H9 (cell line): ENCODE measurements at regions not wholly inside any gene's neighbourhood (a gene's known extent, or its start where the extent isn't known, plus 50 kb on each side); places are given as distances from the start of the nearest gene placed in this dataset.

Source experiments
- DNase-seq: peaks from one replicate; pipeline ENCODE4 v3.0.0-alpha.2; 2017
- H2AFZ ChIP-seq: one replicate; pipeline ENCODE4 v1.6.1; 2013; ENCODE audit warnings: mild to moderate bottlenecking, low read length, control low read depth, moderate library complexity
- H2AK5ac ChIP-seq: 2 replicates; pipeline ENCODE4 v1.6.1; 2013; ENCODE audit warnings: low read length, control low read depth, mixed read lengths; ENCODE audit not compliant: insufficient read length
- H2BK120ac ChIP-seq: one replicate; pipeline ENCODE4 v1.6.1; 2013; ENCODE audit warnings: low read depth, mild to moderate bottlenecking, low read length, control low read depth, inconsistent platforms; ENCODE audit not compliant: poor library complexity, severe bottlenecking
- H2BK12ac ChIP-seq: 2 replicates; pipeline ENCODE4 v1.6.1; 2013; ENCODE audit warnings: low read length, control low read depth, mixed read lengths, low read depth; ENCODE audit not compliant: insufficient read length
- H2BK15ac ChIP-seq: 2 replicates; pipeline ENCODE4 v1.6.1; 2013; ENCODE audit warnings: low read depth, low read length, control low read depth
- H2BK20ac ChIP-seq: one replicate; pipeline ENCODE4 v1.6.1; 2013; ENCODE audit warnings: low read depth, mild to moderate bottlenecking, low read length, control low read depth, inconsistent platforms; ENCODE audit not compliant: poor library complexity, severe bottlenecking
- H2BK5ac ChIP-seq: 2 replicates; pipeline ENCODE4 v1.6.1; 2013; ENCODE audit warnings: low read length, control low read depth, mixed read lengths; ENCODE audit not compliant: insufficient read length
- H3K14ac ChIP-seq: 2 replicates; pipeline ENCODE4 v1.6.1; 2013; ENCODE audit warnings: low read length, control low read depth; ENCODE audit not compliant: insufficient read depth
- H3K18ac ChIP-seq: 2 replicates; pipeline ENCODE4 v1.6.1; 2013; ENCODE audit warnings: low read depth, mild to moderate bottlenecking, mixed read lengths, low read length, control low read depth; ENCODE audit not compliant: insufficient read length
- H3K23ac ChIP-seq: 2 replicates; pipeline ENCODE4 v1.6.1; 2013; ENCODE audit warnings: low read length, control low read depth, mixed read lengths, low read depth; ENCODE audit not compliant: insufficient read length
- H3K23me2 ChIP-seq: 2 replicates; pipeline ENCODE4 v1.6.1; 2013; ENCODE audit warnings: low read depth, mild to moderate bottlenecking, mixed read lengths, low read length, control low read depth; ENCODE audit not compliant: insufficient read length, poor library complexity, severe bottlenecking
- H3K27ac ChIP-seq: 2 replicates; pipeline ENCODE4 v1.5.1; 2013; ENCODE audit warnings: low read length, control low read depth, mixed read lengths, low read depth; ENCODE audit not compliant: insufficient read length
- H3K27me3 ChIP-seq: 2 replicates; pipeline ENCODE4 v1.6.1; 2013; ENCODE audit warnings: low read length, control low read depth, inconsistent platforms; ENCODE audit not compliant: insufficient read depth
- H3K4ac ChIP-seq: 2 replicates; pipeline ENCODE4 v1.6.1; 2013; ENCODE audit warnings: low read depth, mild to moderate bottlenecking, control low read depth, inconsistent platforms, low read length, moderate library complexity
- H3K4me1 ChIP-seq: 2 replicates; pipeline ENCODE4 v1.6.1; 2013; ENCODE audit warnings: low read length, control low read depth, inconsistent platforms; ENCODE audit not compliant: insufficient read depth
- H3K4me2 ChIP-seq: 2 replicates; pipeline ENCODE4 v1.6.1; 2013; ENCODE audit warnings: low read length, control low read depth, mixed read lengths; ENCODE audit not compliant: insufficient read length, insufficient read depth
- H3K56ac ChIP-seq: 2 replicates; pipeline ENCODE4 v1.6.1; 2013; ENCODE audit warnings: low read depth, mild to moderate bottlenecking, mixed read lengths, low read length, control low read depth; ENCODE audit not compliant: insufficient read length
- H3K79me1 ChIP-seq: 2 replicates; pipeline ENCODE4 v1.6.1; 2013; ENCODE audit warnings: low read depth, mild to moderate bottlenecking, moderate library complexity, low read length, control low read depth, inconsistent platforms; ENCODE audit not compliant: insufficient read depth, poor library complexity, severe bottlenecking
- H3K79me2 ChIP-seq: 2 replicates; pipeline ENCODE4 v1.6.1; 2013; ENCODE audit warnings: low read length, control low read depth, inconsistent platforms; ENCODE audit not compliant: insufficient read depth
- H3K9ac ChIP-seq: 2 replicates; pipeline ENCODE4 v1.6.1; 2013; ENCODE audit warnings: low read length, control low read depth, mixed read lengths; ENCODE audit not compliant: insufficient read length; ENCODE audit errors: extremely low read depth
- H3K9me3 ChIP-seq: one replicate; pipeline ENCODE4 v1.6.1; 2013; ENCODE audit warnings: low read depth, low read length, inconsistent platforms; ENCODE audit not compliant: control insufficient read depth
- H3T11ph ChIP-seq: one replicate; pipeline ENCODE4 v1.6.1; 2013; ENCODE audit warnings: mild to moderate bottlenecking, low read length, control low read depth, inconsistent platforms
- H4K20me1 ChIP-seq: one replicate; pipeline ENCODE4 v1.6.1; 2013; ENCODE audit not compliant: control insufficient read depth, insufficient read length, insufficient read depth
- H4K5ac ChIP-seq: 2 replicates; pipeline ENCODE4 v1.6.1; 2013; ENCODE audit warnings: low read depth, mild to moderate bottlenecking, mixed read lengths, low read length, control low read depth; ENCODE audit not compliant: insufficient read length
- H4K8ac ChIP-seq: replicated peaks from 2 replicates; pipeline ENCODE4 v1.6.1; 2013; ENCODE audit warnings: low read length, control low read depth, mixed read lengths, low read depth; ENCODE audit not compliant: insufficient read length
- H4K91ac ChIP-seq: 2 replicates; pipeline ENCODE4 v1.6.1; 2013; ENCODE audit warnings: low read depth, mild to moderate bottlenecking, moderate library complexity, mixed read lengths, low read length, control low read depth; ENCODE audit not compliant: insufficient read length
- H3K27ac Mint-ChIP-seq, 3 experiments: 2 replicates in 2 of 3; 3 replicates in 1 of 3; pipeline ENCODE4 v1.8.0; 2020 to 2021; ENCODE audit warnings: mixed read lengths in 3 of 3, mild to moderate bottlenecking in 1 of 3, moderate library complexity in 1 of 3
- H3K27me3 Mint-ChIP-seq: 2 replicates; pipeline ENCODE4 v1.8.0; 2021; ENCODE audit warnings: low read depth, mild to moderate bottlenecking, moderate library complexity, mixed read lengths
- H3K36me3 Mint-ChIP-seq, 3 experiments: 2 replicates in 2 of 3; 3 replicates in 1 of 3; pipeline ENCODE4 v1.8.0; 2020 to 2021; ENCODE audit warnings: low read depth in 3 of 3, mixed read lengths in 3 of 3; ENCODE audit not compliant: insufficient read depth in 1 of 3
- H3K4me1 Mint-ChIP-seq, 2 experiments: 2 replicates each; pipeline ENCODE4 v1.8.0; 2020; ENCODE audit warnings: mixed read lengths in 2 of 2
- H3K4me3 Mint-ChIP-seq, 2 experiments: 2 replicates in 1 of 2; 3 replicates in 1 of 2; pipeline ENCODE4 v1.8.0; 2020 to 2021; ENCODE audit warnings: mild to moderate bottlenecking in 2 of 2, mixed read lengths in 2 of 2, moderate library complexity in 1 of 2
- H3K9me3 Mint-ChIP-seq, 2 experiments: 2 replicates in 1 of 2; 3 replicates in 1 of 2; pipeline ENCODE4 v1.8.0; 2020; ENCODE audit warnings: mild to moderate bottlenecking in 2 of 2, mixed read lengths in 2 of 2, moderate library complexity in 1 of 2
- WGBS: extraction: QIAGEN DNeasy Blood & Tissue Kit; methylation state at CpG from one replicate; pipeline ENCODE4 v1.1.7; 2013; ENCODE audit warnings: missing lambda C conversion rate, low lambda C conversion rate, mixed read lengths; ENCODE audit not compliant: insufficient read length; ENCODE audit errors: extremely low coverage; 5-methylcytosine and 5-hydroxymethylcytosine counted together
- TF ChIP-seq, protein P1 (sequence below): fragments of 200-600 bp; sonication (generic); conservative IDR thresholded peaks from 3 replicates; pipeline ENCODE4 v1.8.0; 2021; ENCODE audit warnings: antibody characterized with exemption, mild to moderate bottlenecking

DNA sequence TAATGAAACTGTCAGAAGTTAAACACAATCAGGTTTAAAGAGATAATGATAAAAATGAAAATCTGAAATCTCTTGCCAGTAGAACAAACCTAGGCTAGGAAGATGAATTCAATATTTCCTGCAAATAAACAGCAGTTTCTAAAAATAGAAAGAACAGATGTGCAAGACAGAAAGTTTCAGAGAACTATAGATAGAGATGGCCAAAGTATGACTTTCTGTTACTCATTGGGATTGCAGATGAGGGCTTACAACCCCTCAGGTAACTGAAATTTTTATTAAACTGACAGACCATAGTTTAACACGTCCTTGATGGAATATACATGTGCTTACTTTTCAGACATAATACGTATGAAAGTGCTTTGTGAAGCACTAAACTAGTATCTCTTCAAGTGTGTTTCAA, 82.3 kb upstream of the PPARGC1A start:
- no peaks in the 10 kb centered on the region; a peak in 1 of 7 replicates for H3K36me3 Mint-ChIP-seq
- Histone ChIP-seq H3K18ac (no peak overlapping the region), H3K27me3 (no peaks in the 10 kb centered on the region), H3K9ac (no peak overlapping the region), H3K79me1 (no peaks in the 10 kb centered on the region), H2BK12ac (no peak overlapping the region), H4K5ac (no peak overlapping the region), H4K20me1 (no peaks in the 10 kb centered on the region), H2BK5ac (no peak overlapping the region), H3K23ac (no peak overlapping the region), H3K4me2 (no peak overlapping the region), H2BK15ac (no peak overlapping the region), H4K91ac (no peak overlapping the region), H3K23me2 (no peaks in the 10 kb centered on the region), H3K27ac (no peak overlapping the region), H2AFZ (no peak overlapping the region), H2BK20ac (no peak overlapping the region), H3K56ac (no peak overlapping the region), H3K9me3 (no peaks in the 10 kb centered on the region), H3K4ac (no peak overlapping the region), H3T11ph (no peak overlapping the region), H3K79me2 (no peaks in the 10 kb centered on the region), H3K4me1 (no peaks in the 10 kb centered on the region), H3K14ac (no peak overlapping the region), H2AK5ac (no peak overlapping the region), H2BK120ac (no peak overlapping the region), H4K8ac (no peak overlapping the region)
- no CpG with 5 or more reads among the region's 2 CpGs for WGBS
- H3K27me3 Mint-ChIP-seq: peaks cover 1% of the 10 kb centered on the region; the same call in 1 of the 2 replicates
- no peak for DNase-seq
- no peaks in the 10 kb centered on the region; a peak in 1 of 5 replicates for H3K9me3 Mint-ChIP-seq
- H3K4me1 Mint-ChIP-seq: peaks cover 23 to 24% of the 10 kb centered on the region in 2 experiments
- no peak overlapping the region for H3K27ac Mint-ChIP-seq
- TF ChIP-seq, protein P1, sequence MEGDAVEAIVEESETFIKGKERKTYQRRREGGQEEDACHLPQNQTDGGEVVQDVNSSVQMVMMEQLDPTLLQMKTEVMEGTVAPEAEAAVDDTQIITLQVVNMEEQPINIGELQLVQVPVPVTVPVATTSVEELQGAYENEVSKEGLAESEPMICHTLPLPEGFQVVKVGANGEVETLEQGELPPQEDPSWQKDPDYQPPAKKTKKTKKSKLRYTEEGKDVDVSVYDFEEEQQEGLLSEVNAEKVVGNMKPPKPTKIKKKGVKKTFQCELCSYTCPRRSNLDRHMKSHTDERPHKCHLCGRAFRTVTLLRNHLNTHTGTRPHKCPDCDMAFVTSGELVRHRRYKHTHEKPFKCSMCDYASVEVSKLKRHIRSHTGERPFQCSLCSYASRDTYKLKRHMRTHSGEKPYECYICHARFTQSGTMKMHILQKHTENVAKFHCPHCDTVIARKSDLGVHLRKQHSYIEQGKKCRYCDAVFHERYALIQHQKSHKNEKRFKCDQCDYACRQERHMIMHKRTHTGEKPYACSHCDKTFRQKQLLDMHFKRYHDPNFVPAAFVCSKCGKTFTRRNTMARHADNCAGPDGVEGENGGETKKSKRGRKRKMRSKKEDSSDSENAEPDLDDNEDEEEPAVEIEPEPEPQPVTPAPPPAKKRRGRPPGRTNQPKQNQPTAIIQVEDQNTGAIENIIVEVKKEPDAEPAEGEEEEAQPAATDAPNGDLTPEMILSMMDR: no peak
- no peak overlapping the region for H3K4me3 Mint-ChIP-seq
